ENCODE measurements at regions not wholly inside any gene's neighbourhood (a gene's known extent, or its start where the extent isn't known, plus 50 kb on each side); places are given as distances from the start of the nearest gene placed in this dataset.

DNA sequence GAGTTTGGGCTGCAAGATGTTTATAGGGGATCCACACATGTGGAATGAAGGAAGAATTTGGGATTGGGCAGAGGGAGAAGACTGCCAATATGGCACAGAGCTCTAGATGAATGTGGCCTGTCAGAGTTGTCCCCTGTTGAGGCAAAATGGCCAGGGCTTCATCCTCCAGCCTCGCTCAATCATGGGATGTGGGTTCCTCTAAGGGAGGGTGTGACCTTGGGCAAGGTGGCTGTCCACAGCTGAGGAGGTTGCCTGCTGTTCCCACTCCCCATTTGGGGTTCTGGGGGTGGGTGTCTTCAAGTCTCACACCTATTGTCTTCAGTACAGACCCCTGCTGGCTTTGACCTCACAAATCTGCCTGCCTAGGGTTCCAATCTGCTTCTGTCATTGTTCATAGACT, 121.6 kb upstream of the FAM204A start:
- H3K27me3 ChIP-seq (ENCODE audit: control insufficient read depth in 1 of 2, insufficient read depth in 2 of 2, low read length in 2 of 2), result peaks cover 0 to 18% of the 10 kb centered on the region in 2 experiments; a peak in 3 of 5 replicates

GRCh38 chr10:118462401-118462800, 120.3 kb upstream of the FAM204A start:
- no peak for FAIRE-seq
- POLR2A ChIA-PET, result no interaction called here
- Histone ChIP-seq H3K36me3 (replicated peaks in 1 of 2; ENCODE audit: control insufficient read depth in 1 of 2, insufficient read depth in 2 of 2, low read length in 2 of 2) (no peaks in the 10 kb centered on the region), H3K4me1 (ENCODE audit: insufficient read depth, low read length) (no peaks in the 10 kb centered on the region), H3K27me3 (ENCODE audit: control insufficient read depth in 1 of 2, insufficient read depth in 2 of 2, low read length in 2 of 2) (peaks cover 0 to 6% of the 10 kb centered on the region in 2 experiments; a peak in 2 of 5 replicates), H3K9me3 (ENCODE audit: low read length) (no peaks in the 10 kb centered on the region), H4K20me1 (ENCODE audit: insufficient read depth, low read length) (no peaks in the 10 kb centered on the region), H3K4me2 (ENCODE audit: low read depth, low read length) (no peak overlapping the region), H2AFZ (ENCODE audit: low read length) (no peak overlapping the region), H3K27ac (ENCODE audit: extremely low read length, insufficient read depth, low read length) (no peak overlapping the region), H3K4me3 (replicated peaks in 1 of 3; ENCODE audit: insufficient read depth in 1 of 3, low read depth in 2 of 3, low read length in 3 of 3) (no peak overlapping the region), H3K9ac (ENCODE audit: insufficient read depth, low read depth, low read length) (no peak overlapping the region), H3K79me2 (ENCODE audit: insufficient read depth, low read length) (no peaks in the 10 kb centered on the region)
- no TSS peak for BruUV-seq (replicated peaks)
- in situ Hi-C loops (cut with HindIII; ENCODE audit: extremely low pct_ligation_motif_present, low pct_unique_long_range_greater_than_20kb) (no loop called here), intact Hi-C loops (cut with micrococcal nuclease; ENCODE audit: unreplicated experiment) (no loop called here)
- CTCF ChIA-PET (ENCODE audit: low intra/inter-chr PET ratio, low total read pairs), result no interaction called here
- ATAC-seq, result no peak
- TF ChIP-seq ZNF501 (CRISPR knock-in tag; IDR thresholded peaks at IDR 0.05) (no peak), HIVEP1 (CRISPR knock-in tag; IDR thresholded peaks at IDR 0.05) (no peak)
- WGBS (ENCODE audit: low lambda C conversion rate), result 93% methylated on average over 1 of the region's 1 CpG
- DNase-seq (ENCODE audit: low spot score), result no peak

More for the DNA sequence above, 121.6 kb upstream of the FAM204A start:
- no peaks in the 10 kb centered on the region for H3K4me1 ChIP-seq (ENCODE audit: insufficient read depth, low read length)
- H3K9ac ChIP-seq (ENCODE audit: insufficient read depth, low read depth, low read length), result no peak overlapping the region
- POLR2A ChIA-PET, result no interaction called here
- H3K4me3 ChIP-seq (replicated peaks in 1 of 3; ENCODE audit: insufficient read depth in 1 of 3, low read depth in 2 of 3, low read length in 3 of 3), result no peak overlapping the region
- H3K9me3 ChIP-seq (ENCODE audit: low read length), result no peaks in the 10 kb centered on the region
- H3K79me2 ChIP-seq (ENCODE audit: insufficient read depth, low read length), result no peaks in the 10 kb centered on the region
- no peak overlapping the region for H3K27ac ChIP-seq (ENCODE audit: extremely low read length, insufficient read depth, low read length)
- BruUV-seq (replicated peaks), result no TSS peak
- CTCF ChIA-PET (ENCODE audit: low intra/inter-chr PET ratio, low total read pairs), result no interaction called here
- no peak for DNase-seq (ENCODE audit: low spot score)
- 0% methylated on average over 1 of the region's 1 CpG for WGBS (ENCODE audit: low lambda C conversion rate)
- no peaks in the 10 kb centered on the region for H3K36me3 ChIP-seq (replicated peaks in 1 of 2; ENCODE audit: control insufficient read depth in 1 of 2, insufficient read depth in 2 of 2, low read length in 2 of 2)
- intact Hi-C loops (cut with micrococcal nuclease; ENCODE audit: unreplicated experiment) (no loop called here), in situ Hi-C loops (cut with HindIII; ENCODE audit: extremely low pct_ligation_motif_present, low pct_unique_long_range_greater_than_20kb) (no loop called here)
- no peak overlapping the region for H3K4me2 ChIP-seq (ENCODE audit: low read depth, low read length)
- ATAC-seq, result no peak
- no peaks in the 10 kb centered on the region for H4K20me1 ChIP-seq (ENCODE audit: insufficient read depth, low read length)
- no peak for FAIRE-seq
- H2AFZ ChIP-seq (ENCODE audit: low read length), result no peak overlapping the region
- TF ChIP-seq POLR2AphosphoS5 (IDR thresholded peaks at IDR 0.05; ENCODE audit: low read depth, low read length) (no peak), RELA (CRISPR knock-in tag; IDR thresholded peaks at IDR 0.05) (no peak)
